ENCODE measurements at regions not wholly inside any gene's neighbourhood (a gene's known extent, or its start where the extent isn't known, plus 50 kb on each side); places are given as distances from the start of the nearest gene placed in this dataset.

- TF ChIP-seq CTCF (IDR thresholded peaks at IDR 0.05) (peak; percentile 49 to 65 (median 60)), POLR2A (IDR thresholded peaks at IDR 0.05) (no peak), POLR2AphosphoS5 (IDR thresholded peaks at IDR 0.05) (no peak), EP300 (IDR thresholded peaks at IDR 0.05) (no peak)
Measured at GRCh38 chr13:39144941-39145533, 106.8 kb downstream of the NHLRC3 start.
